A673 (cell line): ENCODE measurements at regions not wholly inside any gene's neighbourhood (a gene's known extent, or its start where the extent isn't known, plus 50 kb on each side); places are given as distances from the start of the nearest gene placed in this dataset.

Experiments used
- CTCF ChIP-seq: fragments of 300-800, 200-600 bp; sonication (generic); conservative IDR thresholded peaks from 2 replicates; pipeline ENCODE4 v1.5.1; 2017; ENCODE audit warnings: low read depth, mild to moderate bottlenecking, antibody characterized with exemption, low read length, moderate library complexity, mixed read lengths
- EZH2 ChIP-seq: fragments of 200-600 bp; sonication (generic); IDR thresholded peaks from 2 replicates; pipeline ENCODE4 v1.6.1; 2017; ENCODE audit warnings: borderline replicate concordance, low read depth, mild to moderate bottlenecking, mixed read lengths, antibody characterized with exemption, low read length; ENCODE audit not compliant: poor library complexity, severe bottlenecking

- TF ChIP-seq CTCF (no peak), EZH2 (no peak)
Observed at GRCh38 chr9:88721025-88721424, 186.0 kb downstream of the NXNL2 start.
